KOPT-K1 (cell line): ENCODE measurements at regions not wholly inside any gene's neighbourhood (a gene's known extent, or its start where the extent isn't known, plus 50 kb on each side); places are given as distances from the start of the nearest gene placed in this dataset.
"Not testable (repeated sequence)": the region's sequence is repeated elsewhere in the genome, so short reads cannot be mapped to it uniquely, and the experiment has no call there.

Experiments
- H3K27ac ChIP-seq: fragments of 200-600 bp; sonication (generic); 2 replicates; pipeline ENCODE4 v1.5.1; 2016; ENCODE audit warnings: antibody characterized with exemption, mild to moderate bottlenecking, low read depth, low read length; ENCODE audit not compliant: poor library complexity, severe bottlenecking
- H3K36me3 ChIP-seq: fragments of 200-600 bp; sonication (generic); 2 replicates; pipeline ENCODE4 v1.5.1; 2017; ENCODE audit warnings: antibody characterized with exemption, mild to moderate bottlenecking, low read length, moderate library complexity; ENCODE audit not compliant: insufficient read depth
- H3K9me3 ChIP-seq: fragments of 200-600 bp; sonication (generic); 2 replicates; pipeline ENCODE4 v1.5.1; 2017; ENCODE audit warnings: antibody characterized with exemption, low read length, mild to moderate bottlenecking; ENCODE audit not compliant: insufficient read depth, poor library complexity, severe bottlenecking

- H3K36me3 ChIP-seq: no peaks in the 10 kb centered on the region
- H3K9me3 ChIP-seq: no peaks in the 10 kb centered on the region
- no peak overlapping the region for H3K27ac ChIP-seq
These were observed 489.3 kb downstream of the ADCYAP1 start for GRCh38 chr18:1393929-1394328.

GRCh38 chr18:1394426-1394825, 489.8 kb downstream of the ADCYAP1 start:
- Histone ChIP-seq H3K9me3 (no peaks in the 10 kb centered on the region), H3K27ac (no peak overlapping the region), H3K36me3 (no peaks in the 10 kb centered on the region)

- H3K27ac ChIP-seq: no peak overlapping the region
These were observed 490.3 kb downstream of the ADCYAP1 start for GRCh38 chr18:1394966-1395365.

GRCh38 chr18:1408376-1408775, 503.7 kb downstream of the ADCYAP1 start:
- H3K9me3 ChIP-seq: no peaks in the 10 kb centered on the region
- no peak overlapping the region for H3K27ac ChIP-seq
- H3K36me3 ChIP-seq: no peaks in the 10 kb centered on the region

More at GRCh38 chr18:1394966-1395365, 490.3 kb downstream of the ADCYAP1 start:
- no peaks in the 10 kb centered on the region for H3K9me3 ChIP-seq
- no peaks in the 10 kb centered on the region for H3K36me3 ChIP-seq

- no peaks in the 10 kb centered on the region for H3K9me3 ChIP-seq
- H3K27ac ChIP-seq: no peak overlapping the region
- no peaks in the 10 kb centered on the region for H3K36me3 ChIP-seq
These were observed 508.1 kb downstream of the ADCYAP1 start for GRCh38 chr18:1412655-1413322.

- Histone ChIP-seq H3K9me3 (no peaks in the 10 kb centered on the region), H3K36me3 (no peaks in the 10 kb centered on the region), H3K27ac (no peak overlapping the region)
These were observed 508.6 kb downstream of the ADCYAP1 start for GRCh38 chr18:1413323-1413675.

- Histone ChIP-seq H3K9me3 (no peaks in the 10 kb centered on the region), H3K27ac (no peak overlapping the region), H3K36me3 (no peaks in the 10 kb centered on the region)
These were observed 511.4 kb downstream of the ADCYAP1 start for GRCh38 chr18:1416074-1416473.

GRCh38 chr18:1421502-1421901, 516.8 kb downstream of the ADCYAP1 start:
- Histone ChIP-seq H3K36me3 (no peaks in the 10 kb centered on the region), H3K27ac (no peak overlapping the region), H3K9me3 (no peaks in the 10 kb centered on the region)

GRCh38 chr18:1422634-1423033, 518.0 kb downstream of the ADCYAP1 start:
- no peaks in the 10 kb centered on the region for H3K9me3 ChIP-seq
- no peaks in the 10 kb centered on the region for H3K36me3 ChIP-seq
- H3K27ac ChIP-seq: no peak overlapping the region

GRCh38 chr18:1425679-1426078, 521.0 kb downstream of the ADCYAP1 start:
- Histone ChIP-seq H3K9me3 (no peaks in the 10 kb centered on the region), H3K36me3 (no peaks in the 10 kb centered on the region), H3K27ac (no peak overlapping the region)

GRCh38 chr18:1435487-1435886, 530.8 kb downstream of the ADCYAP1 start:
- H3K27ac ChIP-seq: no peak overlapping the region
- no peaks in the 10 kb centered on the region for H3K36me3 ChIP-seq
- no peaks in the 10 kb centered on the region for H3K9me3 ChIP-seq

GRCh38 chr18:1436199-1436598, 531.5 kb downstream of the ADCYAP1 start:
- Histone ChIP-seq H3K27ac (no peak overlapping the region), H3K9me3 (no peaks in the 10 kb centered on the region), H3K36me3 (no peaks in the 10 kb centered on the region)

GRCh38 chr18:1438458-1438910, 533.8 kb downstream of the ADCYAP1 start:
- H3K27ac ChIP-seq: no peak overlapping the region
- no peaks in the 10 kb centered on the region for H3K36me3 ChIP-seq
- H3K9me3 ChIP-seq: no peaks in the 10 kb centered on the region

GRCh38 chr18:1438967-1439366, 534.3 kb downstream of the ADCYAP1 start:
- no peaks in the 10 kb centered on the region for H3K9me3 ChIP-seq
- no peak overlapping the region for H3K27ac ChIP-seq
- no peaks in the 10 kb centered on the region for H3K36me3 ChIP-seq

- not testable (repeated sequence) for H3K27ac ChIP-seq, H3K9me3 ChIP-seq, H3K36me3 ChIP-seq
These were observed 539.4 kb downstream of the ADCYAP1 start for GRCh38 chr18:1444062-1444461.

- H3K9me3 ChIP-seq: no peaks in the 10 kb centered on the region
- H3K27ac ChIP-seq: no peak overlapping the region
- no peaks in the 10 kb centered on the region for H3K36me3 ChIP-seq
These were observed 542.1 kb downstream of the ADCYAP1 start for GRCh38 chr18:1446765-1447164.
